Stimulated activated CD4-positive, alpha-beta T cell treated with anti-CD3 and anti-CD28 coated beads, Interleukin-1b, Interleukin-23, amount 100 ng/mL, for 4 hours (primary cell): ENCODE measurements at regions not wholly inside any gene's neighbourhood (a gene's known extent, or its start where the extent isn't known, plus 50 kb on each side); places are given as distances from the start of the nearest gene placed in this dataset.

Source experiments
- DNase-seq, 2 donors: peaks; one replicate each; pipeline ENCODE4 v3.0.0-alpha.2; 2020; ENCODE audit warnings: low read depth in 2 of 2

DNA sequence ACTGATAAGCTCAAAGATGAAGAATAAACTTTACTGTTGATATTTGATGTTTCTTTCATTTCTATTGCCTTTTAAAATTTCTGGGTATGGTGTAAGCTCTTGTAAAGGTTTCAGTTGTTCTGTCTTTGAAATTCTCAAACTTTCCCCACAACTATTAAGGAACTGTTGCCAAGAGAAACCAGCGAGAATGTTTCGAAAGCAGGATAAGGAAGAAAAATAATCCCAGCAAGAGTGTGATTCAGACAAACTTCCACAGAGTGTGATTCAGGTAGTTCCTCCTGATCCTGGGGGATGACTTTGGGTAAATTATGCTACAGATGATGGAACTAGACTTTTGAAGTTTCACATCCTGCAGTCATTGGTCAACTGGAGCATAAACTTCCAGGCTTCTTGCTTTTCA lies 632.0 kb downstream of the NSUN3 start:
- DNase-seq = no peak

DNA sequence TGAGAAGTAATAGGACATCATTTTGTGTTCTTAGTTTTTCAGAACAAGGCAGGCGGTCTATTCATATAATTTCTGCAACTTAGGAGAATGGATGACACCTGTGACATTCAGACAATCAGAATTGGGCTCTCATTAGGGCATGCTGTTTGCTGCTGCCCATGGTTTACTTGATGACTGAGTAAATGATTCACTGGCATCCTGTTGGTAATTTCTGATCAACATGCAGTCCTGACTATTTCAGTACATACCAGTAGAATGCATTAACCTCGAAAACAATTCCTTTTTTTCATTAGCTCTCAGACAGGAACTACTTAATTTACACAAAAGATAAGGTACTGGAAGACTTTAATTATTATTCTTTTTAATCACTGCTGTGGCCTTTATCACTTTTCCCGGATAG lies 641.6 kb downstream of the NSUN3 start:
- DNase-seq = no peak

DNA sequence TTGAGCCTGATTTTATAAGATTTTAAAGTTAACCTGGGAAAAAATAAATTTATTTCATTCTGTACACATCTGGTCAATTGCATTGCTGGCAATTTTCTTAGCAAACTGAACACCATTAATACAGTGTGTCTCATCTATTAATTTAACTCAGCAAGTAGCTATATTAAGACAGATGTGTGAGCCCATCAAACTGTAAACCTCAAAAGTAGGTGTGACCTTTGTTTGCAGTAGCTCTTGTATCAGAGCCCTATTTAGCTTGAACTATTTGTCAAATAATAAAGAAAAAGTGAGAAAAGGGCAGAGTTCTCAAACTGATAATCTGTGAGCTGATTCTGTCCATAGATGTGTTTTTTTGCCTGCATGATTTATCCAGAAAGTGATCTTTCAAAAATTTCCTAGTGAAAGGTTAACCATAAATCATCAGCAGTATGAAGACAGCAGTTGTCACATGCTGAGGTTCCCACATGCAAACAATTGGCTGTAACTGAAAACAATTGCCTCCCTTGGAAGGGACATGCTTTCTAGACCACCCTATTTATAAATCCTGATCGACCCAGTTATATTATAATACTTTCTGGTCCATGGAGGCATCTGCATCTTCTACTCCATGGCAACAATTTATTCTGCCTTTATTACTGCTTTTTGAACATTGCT lies 646.5 kb downstream of the NSUN3 start:
- DNase-seq = no peak

DNA sequence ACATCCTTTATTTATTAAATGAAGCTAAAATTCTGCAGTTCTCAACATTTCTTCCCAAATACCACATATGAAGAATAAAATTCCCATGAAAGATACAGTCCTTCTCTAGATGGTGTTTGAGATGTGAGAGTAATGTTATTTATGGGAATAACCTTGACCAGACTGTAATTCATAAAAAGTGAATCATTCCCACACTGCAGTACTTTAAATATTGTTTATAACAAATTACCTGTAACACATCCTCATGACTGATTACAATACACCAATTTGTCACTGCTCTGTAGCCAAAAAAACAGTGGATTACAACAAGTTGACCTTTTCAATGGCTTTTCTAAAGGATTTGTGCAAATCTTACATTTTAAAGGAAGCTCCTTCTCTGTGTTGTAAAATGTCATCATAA lies 651.3 kb downstream of the NSUN3 start:
- no peak for DNase-seq

DNA sequence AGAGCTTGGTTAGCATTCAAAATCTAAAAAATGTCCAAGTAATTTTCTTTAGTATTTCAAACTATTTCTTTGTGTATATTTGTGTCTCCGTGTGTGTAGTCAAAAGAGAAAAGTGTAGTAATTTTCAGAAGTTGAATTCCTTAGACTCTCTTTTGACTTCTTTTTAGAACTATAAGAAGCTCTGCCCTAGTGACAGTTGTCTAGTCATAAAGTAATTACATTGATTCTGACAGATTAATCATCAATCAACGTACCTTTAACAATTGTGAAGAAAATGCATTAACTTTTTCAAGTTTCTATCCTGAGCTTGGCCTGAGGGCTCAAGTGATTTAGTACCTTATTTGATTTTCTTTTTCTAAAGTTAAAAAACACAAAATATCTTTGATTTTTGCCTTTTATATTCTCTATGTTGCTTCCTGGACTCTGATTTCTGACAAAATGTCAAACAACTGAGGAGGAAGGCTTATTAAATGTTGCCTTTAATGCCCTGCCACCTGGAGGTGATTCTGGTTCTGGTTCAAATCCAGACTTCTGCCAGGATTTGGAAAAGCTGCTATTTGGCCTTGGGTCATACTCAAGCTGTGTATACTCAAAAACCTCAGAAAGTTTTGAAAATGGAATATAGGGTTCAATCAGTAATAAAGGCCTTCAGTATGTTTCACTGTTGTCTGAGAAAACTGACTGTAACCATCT lies 653.6 kb downstream of the NSUN3 start:
- DNase-seq = no peak

DNA sequence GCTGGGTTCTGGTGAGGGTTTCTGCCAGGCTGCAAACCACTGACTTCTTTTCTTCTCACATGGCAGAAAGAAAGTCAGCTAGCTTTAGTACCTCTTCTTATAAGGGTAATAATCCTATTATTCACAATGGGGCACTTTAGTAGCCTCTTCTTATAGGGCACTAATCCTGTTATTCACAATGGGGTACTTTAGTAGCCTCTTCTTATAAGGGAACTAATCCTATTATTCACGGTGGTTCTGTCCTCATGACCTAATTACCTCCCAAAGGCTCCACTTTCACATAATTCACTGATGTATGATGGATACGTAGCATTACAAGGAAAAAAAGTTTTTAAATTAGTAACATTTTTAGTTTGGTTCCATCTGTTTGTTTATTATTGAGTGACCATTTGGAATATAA lies 671.3 kb downstream of the NSUN3 start:
- no peak for DNase-seq

DNA sequence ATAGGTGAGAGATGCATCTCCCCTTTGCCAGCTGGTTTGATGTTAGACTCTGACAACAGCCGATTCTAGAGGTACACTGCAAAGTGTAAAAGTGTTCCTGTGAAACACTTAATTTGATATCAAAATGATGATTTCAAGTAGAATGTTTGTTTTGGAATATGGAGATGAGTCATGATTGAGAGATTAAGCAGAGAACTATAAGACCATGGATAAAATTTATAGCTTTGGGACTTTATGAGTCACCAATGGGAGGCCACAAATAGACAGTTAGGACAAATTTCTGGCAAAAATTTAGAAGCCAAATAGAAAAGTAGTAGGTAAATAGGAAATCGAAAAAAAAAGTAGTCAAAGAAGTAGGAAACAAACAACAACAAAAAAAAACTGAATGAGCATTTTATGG lies 672.5 kb downstream of the NSUN3 start:
- DNase-seq = no peak

DNA sequence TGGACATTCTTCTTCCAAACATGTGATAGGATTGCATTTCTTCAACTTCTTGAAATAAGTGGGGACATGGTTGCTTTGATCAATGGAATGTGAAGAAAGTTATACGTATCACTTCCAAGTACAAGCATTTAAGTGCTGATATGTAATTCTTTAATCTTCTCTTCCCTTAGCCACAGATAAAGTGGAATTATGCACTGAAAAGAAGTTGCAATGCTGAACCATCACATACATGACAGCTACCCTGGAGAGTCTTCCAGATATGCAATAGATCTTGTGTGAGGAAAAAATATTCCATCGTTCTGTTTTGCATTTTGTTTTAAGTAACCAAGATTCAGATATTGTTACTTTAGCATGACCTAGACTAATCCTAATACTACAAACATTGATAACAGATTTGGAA lies 674.3 kb downstream of the NSUN3 start:
- DNase-seq = no peak

DNA sequence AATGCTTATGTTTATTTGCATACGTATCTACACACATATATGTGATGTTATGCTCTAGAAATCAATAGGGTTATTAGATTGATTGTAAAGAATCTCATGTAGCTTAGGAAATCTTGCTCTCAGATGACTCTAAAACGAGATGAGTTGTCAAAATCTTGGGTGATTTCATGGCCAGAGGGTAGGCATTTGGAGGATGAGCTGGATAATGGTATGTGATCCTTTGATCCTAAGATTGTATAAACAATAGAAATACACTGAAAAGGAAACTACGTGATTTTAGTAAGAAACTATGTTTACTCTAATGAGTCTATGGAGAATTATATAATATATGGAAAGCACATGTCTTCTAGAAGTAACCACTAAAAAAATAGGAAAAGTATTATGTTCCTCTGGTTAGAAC lies 676.6 kb downstream of the NSUN3 start:
- no peak for DNase-seq

DNA sequence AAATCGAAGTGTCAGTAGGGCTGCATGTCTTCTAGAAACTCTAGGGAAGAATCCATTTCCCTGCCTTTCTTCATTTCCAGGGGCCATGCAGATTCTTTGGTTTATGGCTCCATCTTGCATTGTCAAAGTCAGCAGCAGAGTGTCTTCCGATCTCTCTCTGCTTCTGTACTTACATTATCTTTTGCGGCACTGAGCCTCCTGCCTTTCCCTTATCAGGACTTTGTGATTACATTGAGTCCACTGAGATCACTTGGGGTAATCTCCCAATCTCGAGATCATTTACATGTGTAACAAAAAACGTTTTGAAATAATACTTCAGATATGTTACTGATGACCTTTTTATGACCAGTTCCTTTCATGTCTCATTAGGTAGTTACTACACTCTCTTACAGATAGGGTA lies 695.9 kb downstream of the NSUN3 start:
- DNase-seq = no peak

DNA sequence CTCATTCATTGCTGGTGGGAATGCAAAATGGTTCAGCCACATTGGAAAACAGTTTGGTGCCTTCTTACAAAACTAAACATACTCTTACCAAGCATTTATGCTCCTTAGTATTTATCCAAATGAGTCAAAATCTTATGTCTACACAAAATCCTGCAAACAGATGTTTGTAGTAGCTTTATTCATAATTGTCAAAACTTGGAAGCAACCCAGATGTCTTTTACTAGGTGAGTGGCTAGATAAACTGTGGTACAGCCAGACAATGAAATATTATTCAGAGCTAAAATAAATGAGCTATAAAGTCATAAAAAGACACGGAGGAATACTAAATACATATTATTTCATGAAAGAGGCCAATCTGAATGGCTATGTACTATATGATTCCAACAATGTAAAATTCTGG lies 709.5 kb downstream of the NSUN3 start:
- DNase-seq = no peak

DNA sequence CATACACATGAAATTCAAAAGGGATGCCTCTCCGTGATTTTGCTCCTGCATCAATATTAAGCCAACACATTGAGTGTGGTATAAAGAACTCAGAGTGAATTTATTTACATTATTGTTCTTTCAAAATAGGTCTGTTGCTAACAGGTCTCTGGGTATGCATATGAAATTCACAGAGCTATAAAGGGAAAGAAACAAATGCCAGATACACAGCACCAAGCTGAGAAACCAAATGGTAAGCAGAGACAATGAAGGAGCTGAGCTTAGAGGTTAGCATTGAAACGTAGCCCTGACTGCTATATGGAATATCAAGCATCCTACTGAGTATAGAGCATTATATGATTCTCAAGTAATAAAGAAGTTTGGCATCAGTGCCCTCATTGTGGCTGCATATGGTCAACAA lies 712.9 kb downstream of the NSUN3 start:
- DNase-seq = no peak

DNA sequence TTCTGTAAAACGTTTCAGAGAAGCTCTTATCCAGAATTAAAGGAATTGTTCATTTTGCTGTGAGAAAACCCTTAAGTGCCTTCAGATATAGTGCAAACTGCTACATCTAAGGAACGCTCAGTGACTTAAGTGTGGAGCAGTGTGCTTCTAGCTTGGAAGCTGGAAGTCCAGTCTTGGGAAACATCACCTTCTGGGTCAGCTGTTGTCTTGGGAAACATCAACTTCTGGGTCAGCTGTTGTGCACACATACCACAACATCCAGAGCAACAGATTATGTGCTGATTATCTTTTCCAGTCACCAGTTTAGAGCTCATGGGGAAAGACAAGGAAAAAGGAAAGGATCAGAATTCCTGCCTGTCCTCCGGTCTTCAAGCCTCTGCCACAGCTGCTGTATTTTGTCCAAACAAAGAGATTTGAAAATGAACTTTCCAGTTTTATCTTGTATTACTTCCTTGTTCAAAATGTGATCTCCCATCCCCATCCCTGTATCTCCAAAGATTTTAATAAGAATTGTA lies 713.6 kb downstream of the NSUN3 start:
- no peak for DNase-seq

DNA sequence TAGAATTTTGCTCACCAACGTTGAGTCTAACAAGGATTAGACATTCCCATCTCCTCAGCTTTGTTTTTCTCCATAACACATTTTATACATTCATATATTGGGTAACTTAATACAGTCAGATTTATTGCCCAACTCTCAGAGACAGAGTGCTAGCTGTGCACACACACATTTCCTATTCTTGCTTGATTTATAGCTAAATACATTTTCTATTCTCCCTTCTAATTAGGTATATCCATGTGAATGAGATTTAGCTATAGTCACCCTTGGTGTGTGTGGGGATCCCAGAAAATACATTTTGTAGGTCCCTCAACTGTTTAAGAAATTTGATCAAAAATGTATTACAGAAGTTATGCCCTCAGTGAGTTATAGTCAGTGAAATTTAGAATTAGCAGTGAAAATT lies 715.4 kb downstream of the NSUN3 start:
- DNase-seq = no peak

DNA sequence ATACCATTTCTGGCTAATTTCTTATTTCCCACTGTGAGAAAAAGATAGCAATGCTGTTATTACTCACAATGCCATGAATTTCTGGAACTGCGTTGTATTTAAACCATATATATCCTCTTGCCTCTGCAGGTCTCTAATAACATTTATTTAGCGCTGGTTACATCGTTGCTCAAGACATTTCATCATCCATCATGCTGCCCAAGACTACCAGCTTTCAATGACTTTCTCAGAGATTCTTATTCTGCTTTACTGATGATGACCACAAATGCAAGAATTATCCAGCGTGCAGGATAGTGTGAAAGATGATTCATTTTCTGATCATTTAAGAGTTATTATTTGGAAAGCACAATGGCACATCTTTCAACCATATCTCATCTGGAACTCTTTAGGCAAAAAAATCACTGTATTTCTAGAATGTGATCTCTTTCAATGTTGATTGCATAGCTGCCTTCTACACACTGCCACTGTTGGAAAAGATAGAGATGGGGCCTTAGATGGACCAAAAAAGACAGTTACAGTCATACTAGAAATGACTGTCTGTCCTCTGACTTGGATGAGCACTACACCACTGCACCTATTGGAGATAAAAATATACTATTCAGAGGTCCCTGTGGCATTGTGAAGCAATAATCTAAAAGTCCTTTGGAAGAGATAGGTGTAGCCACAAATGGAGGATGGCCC lies 716.1 kb downstream of the NSUN3 start:
- DNase-seq = no peak

DNA sequence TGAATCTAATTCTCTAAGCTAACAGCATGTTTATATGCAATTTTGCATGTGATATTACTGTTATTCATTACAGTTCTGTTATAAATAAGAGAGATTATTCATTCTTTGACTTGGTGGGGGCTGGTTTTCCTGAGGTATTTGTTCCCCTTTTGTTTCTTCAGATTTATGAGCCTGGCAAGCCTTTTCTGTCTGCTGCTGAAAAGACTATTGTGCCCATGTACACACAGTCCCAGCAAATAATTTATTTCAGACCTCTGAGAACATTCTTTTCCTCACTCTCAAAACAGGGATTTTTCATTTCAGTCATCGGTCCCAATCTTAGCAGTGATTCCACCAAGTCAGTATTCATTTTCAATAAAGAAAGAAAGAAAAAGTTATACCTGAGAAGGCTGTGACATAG lies 716.8 kb downstream of the NSUN3 start:
- no peak for DNase-seq

DNA sequence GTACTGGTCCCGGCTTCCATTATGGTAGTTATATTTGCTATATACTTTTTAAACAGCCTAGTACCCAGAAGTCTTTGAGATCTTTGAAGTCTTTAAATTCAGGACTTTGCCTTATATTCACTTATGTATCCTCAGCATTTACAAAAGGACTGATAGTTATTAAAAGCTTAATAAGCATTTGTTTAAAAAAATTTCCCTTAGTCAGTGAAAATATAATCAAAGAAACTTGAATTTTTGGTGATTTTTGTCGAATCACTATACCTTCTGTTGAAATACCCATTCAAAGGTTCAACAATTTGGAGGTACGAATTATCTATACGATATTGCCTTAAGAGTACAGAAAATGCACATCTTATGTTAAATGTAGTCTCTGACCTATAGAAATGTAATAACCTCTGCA lies 721.4 kb downstream of the NSUN3 start:
- DNase-seq = no peak

DNA sequence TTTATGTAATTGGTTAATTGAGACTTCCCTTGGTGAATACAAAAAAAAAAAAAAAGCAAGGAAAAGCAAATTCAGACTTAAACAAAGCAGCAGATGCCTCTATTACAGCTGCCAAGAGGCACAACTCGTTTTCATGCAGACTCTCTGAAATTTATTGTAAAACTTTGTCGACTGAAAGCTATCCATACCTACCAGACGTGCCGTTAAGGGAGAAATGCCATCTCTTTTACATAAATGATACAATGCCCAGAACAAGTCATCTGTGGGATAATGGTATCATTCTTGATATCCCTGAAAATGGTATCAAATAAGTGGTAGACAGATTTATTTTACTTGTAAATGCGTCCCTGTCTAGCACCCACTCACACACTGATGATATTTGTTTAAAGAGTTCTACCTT lies 724.2 kb downstream of the NSUN3 start:
- no peak for DNase-seq

DNA sequence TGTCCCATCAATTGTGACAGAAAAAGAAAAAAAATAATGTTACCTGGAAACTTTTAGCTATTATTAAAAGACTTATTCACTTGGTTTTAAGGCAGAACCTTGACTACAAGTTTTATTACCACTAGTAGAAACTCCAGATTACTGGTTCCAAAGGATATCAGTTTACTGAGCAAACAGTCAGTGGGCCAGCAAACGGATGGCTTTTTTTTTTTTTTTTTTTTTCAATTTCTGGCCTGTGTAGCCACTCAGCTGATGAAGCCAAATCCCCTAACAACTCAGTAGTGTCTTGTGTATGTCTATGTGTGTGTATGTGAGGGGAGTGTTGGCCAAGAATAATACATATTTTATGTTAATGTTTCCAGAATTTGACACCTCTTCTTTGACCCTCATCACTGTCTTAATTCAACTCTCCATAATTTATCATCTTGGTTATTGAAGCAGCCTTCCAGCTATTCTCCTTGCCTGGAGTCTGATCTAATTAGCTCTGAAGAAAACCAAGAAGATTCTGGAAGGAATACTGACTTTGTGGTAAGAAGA lies 724.9 kb downstream of the NSUN3 start:
- no peak for DNase-seq

DNA sequence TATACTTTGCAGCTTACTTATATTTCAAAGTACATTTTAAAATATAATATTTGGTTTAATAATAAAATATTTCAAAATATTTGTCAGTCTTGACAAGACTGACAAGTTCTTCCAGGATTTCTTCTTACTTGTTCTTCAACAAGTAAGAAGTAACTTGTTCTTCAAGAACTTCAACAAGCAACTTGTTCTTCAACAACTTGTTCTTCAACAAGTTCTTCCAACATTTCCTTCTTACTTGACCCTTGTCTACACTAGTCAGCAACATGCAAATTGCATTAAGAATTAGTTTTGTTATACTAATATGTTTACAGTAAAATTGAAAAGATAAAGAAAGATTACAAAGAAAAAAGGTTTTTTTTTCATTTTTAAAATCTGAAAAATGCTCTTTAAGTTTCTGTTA lies 731.7 kb downstream of the NSUN3 start:
- DNase-seq = no peak

DNA sequence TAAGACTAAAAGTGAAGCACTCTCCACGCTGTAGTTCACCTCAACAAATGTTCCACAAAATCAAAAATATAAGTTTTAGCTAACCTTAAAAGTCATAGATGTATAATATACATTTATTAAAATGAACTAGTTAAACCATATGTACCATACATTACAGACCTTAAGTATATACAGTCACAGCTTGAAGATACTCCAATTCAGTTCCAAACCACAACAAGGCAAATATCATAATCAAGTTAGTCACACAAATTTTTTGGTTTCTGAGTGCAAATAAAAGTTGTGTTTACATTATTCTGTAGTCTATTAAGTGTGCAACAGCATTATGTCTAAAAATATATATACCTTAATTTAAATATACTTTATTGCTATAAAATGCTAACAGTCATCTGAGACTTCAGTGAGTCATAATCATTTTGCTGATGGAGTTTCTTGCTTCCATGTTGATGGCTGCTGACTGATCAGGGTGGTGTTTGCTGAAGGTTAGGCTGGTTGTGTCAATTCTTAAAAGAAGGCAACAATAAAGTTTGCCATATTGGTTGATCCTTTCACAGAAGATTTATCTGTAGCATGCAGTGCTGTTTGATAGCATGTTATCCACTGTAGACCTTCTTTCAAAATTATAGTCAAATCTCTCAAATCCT lies 736.7 kb downstream of the NSUN3 start:
- DNase-seq = no peak

DNA sequence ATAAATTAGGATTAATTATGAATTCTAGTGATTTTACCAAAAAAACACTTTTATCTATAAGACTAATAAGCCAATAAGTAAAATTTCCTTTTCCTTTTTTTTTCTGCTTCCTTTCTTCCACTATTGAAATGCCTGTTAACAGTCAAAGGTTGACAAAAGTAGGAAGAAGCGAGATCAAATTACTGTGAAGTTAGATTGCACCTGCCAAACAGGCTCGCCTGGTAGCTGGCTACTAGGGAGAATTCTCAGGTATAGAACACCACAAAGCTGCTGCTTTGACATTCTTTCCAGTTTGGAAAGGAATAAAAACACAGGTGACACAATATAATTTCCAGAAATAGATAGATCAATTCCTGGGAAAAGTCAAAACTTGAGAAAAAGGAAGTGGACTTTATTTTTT lies 749.0 kb downstream of the NSUN3 start:
- no peak for DNase-seq
